Stimulated activated naive CD8-positive, alpha-beta T cell treated with anti-CD3 and anti-CD28 coated beads, Interleukin-15, Interleukin-2, amounts not matched to agents 100 U/mL and 50 U/mL, for 24 hours (primary cell): ENCODE measurements at regions not wholly inside any gene's neighbourhood (a gene's known extent, or its start where the extent isn't known, plus 50 kb on each side); places are given as distances from the start of the nearest gene placed in this dataset.

ENCODE experiments used
- ATAC-seq: fragments of 150-1000 bp; cut with Tn5 transposase; one replicate; pipeline ENCODE4 v1.10.0; 2021
- DNase-seq: peaks from one replicate; pipeline ENCODE4 v3.0.0; 2021

DNA sequence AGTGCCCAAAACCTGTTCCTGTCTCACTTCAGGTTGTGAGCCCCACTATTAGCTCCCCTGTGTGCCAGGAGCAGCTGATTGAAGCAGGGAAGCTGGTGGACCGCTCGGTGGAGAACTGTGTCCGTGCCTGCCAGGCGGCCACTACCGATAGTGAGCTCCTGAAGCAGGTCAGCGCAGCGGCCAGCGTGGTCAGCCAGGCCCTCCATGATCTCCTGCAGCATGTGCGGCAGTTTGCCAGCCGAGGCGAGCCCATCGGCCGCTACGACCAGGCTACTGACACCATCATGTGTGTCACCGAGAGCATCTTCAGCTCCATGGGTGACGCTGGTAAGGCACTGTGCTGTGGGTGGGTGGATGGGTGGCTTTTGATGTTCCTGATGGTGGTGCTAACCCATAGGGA, 334.1 kb upstream of the TPM1 start:
- no peak for ATAC-seq
- DNase-seq = no peak

DNA sequence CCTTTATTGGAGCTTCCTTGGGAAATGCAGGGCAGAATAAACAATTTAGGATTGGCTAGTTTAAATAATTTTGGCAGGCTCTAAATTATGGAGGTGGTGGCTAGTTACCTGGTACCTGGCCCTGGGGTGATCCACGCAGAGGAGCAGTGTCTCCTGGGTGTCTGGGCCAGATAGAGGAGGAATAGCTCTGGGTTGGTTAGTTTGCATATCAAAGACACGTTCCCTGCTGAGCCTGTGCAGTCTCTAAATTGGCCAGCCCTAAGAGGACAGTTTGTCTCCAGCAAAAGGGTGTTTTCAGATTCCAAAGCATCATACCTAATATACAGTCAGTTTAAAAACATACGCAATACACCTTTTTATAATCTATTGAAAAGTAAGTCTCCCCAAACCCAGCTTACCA, 333.3 kb upstream of the TPM1 start:
- no peak for DNase-seq
- no peak for ATAC-seq

DNA sequence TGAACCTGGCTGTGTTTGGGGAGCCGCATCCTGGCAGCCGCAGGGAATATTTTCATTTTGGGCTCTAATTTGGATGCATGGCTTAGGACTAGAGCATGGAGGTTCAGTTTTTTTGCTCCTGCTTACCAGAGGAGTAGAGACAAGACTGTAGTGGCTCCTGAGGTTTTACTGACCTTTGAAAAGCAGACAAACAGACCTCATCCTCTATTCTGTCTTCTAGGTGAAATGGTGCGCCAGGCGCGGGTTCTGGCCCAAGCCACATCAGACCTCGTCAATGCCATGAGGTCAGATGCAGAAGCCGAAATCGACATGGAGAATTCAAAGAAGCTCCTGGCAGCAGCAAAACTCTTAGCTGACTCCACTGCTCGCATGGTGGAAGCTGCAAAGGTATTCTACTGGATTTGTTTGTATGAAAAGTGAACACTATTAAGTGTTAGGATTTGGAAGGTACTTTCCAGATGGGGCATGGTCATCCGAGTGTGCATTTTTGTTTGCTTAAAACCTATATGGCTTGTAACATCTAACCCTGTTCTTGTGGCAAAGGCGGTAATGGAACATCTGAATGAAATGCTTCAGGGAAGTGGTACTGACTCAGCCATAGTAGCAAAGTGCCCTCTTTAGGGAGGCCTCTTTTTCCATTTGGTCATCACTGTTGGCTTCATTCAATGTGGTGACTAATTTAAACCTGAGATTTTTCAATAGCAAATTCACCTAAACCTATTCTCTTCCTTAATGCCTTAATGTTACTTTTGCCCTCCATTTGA, 330.7 kb upstream of the TPM1 start:
- peak; percentile 97 for ATAC-seq
- peak; percentile 43 for DNase-seq

DNA sequence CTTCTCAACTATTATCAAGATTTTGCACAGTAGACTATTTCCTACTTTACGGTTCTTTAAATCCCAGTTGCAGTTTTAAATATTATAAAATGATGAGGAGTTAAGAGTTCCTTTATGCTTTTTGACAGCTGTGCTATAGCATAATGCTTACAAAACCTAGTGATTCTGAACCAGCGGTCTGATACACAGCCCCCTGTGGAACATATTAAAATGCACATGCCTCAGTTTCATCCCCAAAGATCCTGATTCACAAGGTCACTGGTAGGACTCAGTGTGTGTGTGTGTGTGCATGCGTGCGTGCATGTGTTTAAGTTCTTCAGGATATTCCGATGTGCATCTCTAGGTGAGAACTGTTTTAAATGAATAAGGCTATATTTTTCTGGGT, 330.1 kb upstream of the TPM1 start:
- ATAC-seq (peak; percentile 70), DNase-seq (peak; percentile 8)

DNA sequence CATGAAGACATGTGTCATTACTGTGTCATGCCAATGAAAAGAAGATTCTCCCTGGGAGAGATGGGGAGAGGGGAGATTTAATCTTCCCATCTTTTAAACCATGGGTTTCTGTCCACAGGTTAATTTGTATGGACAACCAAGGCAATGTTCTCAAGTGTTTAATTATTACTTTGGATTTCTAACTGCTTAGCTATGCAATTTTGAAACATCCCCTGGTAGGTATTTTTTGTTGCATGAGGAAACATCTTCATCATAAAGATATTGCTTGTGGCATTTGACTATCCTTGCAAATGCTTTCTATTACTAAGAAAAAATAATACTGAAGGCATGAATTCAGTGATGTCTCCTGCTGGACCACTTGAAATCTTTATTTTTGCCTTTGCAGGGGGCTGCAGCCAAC, 326.6 kb upstream of the TPM1 start:
- ATAC-seq = no peak
- DNase-seq = no peak

DNA sequence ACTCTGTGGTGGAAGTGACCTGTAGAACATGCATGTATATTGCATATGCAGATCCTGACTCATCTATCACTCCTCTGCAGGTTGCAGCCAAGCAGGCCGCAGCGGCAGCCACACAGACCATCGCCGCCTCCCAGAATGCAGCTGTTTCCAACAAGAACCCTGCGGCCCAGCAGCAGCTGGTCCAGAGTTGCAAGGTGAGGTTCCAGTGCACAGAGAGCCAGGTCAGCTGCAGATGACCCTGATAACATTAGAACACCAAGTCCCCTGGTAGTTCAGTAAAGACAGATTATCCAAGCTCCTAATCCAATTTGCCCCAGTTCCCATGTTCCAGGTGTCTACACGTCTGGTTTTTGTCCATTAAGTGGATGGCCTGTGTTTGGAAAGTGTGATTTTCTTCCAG, 325.1 kb upstream of the TPM1 start:
- ATAC-seq = no peak
- no peak for DNase-seq

DNA sequence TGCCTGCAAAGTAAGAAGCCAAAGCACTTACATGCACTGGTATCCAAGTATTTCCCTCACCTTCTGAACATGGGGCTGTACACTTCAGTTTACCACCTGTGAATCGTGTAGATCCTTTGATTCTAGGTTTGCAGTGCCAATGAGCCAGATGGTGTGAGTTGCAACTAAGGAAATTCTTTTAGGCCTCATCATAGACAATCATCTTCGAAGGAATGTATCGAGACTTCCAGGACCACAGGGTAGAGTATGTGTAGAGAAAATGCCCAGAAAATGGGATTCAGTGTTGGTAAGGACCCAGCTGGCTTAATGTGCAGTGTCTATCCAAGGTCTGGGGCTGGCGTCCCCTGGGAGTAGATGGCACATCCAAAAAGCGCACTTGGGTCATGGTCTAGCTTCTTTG, 323.2 kb upstream of the TPM1 start:
- DNase-seq (no peak), ATAC-seq (no peak)

DNA sequence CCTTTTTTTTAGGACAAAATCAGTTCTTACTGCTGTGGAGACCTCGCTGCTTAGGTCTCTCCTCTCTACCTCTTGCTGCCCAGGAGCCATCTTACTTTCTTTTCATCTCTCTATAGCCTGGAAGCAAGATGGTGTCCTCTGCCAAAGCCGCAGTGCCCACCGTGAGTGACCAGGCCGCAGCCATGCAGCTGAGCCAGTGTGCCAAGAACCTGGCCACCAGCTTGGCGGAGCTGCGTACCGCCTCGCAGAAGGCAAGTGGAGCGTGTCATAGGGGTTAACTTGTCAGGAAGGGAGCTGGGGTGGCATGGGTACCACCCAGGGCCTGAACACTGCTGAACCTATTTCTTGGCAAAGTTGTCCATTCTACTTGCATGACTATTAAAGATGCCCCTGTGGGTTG, 320.3 kb upstream of the TPM1 start:
- ATAC-seq = no peak
- no peak for DNase-seq

DNA sequence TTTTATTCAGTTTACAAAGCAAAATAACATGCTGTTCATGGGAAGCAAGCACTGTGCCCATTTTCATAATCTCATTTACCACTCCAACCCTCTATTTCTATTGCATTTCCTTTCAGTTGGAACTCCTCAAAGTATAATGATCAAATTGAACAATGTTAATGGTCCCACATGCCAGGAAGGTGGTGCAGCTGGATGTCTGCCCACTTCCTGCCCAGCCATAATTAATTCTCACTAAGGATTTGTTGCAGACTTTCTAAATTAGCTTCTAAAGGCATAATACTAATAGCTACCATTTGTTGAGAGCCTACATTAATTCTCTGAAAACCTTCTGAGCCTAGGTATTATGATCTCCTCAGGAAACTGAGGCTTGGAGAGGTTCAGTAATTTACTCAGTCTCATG, 316.1 kb upstream of the TPM1 start:
- ATAC-seq (no peak), DNase-seq (no peak)

DNA sequence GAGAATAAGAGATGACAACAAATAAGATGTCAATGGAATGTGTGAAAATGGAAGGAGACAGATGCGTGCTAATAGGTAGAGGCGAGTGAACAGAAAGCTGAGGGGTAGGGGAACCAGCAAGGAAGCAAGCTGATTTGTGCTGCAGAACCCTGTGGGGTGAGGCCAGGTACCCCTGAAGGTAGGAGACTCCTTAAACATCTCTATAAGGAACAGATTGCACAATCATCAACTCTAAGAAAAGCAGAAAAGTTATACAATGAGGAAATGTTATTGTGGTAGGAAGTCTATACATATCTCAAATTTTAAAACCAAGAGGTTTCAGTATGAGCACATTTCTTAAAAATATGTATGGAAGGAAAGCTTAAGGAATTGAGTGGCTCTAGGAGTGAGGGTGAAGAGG, 315.0 kb upstream of the TPM1 start:
- ATAC-seq = no peak
- DNase-seq = no peak

DNA sequence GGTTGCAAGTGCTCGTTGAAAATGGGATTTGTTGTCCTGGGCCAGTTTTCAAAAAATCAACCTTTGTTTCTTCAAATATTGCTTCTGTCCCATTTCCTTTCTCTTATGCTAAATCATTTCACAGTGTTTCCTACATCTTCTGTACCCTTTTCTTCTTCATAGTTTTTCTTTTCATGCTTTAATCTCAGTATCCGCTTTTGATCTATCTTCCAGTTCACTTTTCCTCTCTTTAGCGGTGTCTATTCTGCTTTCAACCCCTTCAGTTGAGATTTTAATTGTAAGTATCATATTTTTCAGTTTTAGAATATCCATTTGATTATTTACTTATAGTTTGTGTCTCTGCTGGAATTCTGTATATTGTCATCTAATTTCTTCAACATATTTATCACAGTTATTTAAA, 311.7 kb upstream of the TPM1 start:
- ATAC-seq (no peak), DNase-seq (no peak)

DNA sequence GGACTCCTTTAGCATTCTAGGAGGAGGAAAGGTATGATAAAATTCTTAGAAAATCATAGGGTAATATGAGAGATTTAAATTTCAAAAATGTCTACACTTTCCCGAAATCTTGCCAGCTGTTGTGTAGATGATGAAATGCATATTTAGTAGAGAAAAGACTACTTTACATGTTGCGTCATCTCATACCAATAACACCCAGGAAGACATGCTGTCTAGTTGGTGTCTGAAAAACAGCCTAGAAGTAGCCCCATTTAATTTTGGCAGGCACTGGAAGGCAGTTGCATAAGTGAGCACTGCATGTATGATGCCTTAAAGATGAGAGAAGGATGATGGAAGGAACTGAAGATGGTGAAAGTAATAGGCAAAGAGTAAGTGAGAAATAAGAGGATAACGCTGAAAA, 310.5 kb upstream of the TPM1 start:
- DNase-seq (no peak), ATAC-seq (no peak)

DNA sequence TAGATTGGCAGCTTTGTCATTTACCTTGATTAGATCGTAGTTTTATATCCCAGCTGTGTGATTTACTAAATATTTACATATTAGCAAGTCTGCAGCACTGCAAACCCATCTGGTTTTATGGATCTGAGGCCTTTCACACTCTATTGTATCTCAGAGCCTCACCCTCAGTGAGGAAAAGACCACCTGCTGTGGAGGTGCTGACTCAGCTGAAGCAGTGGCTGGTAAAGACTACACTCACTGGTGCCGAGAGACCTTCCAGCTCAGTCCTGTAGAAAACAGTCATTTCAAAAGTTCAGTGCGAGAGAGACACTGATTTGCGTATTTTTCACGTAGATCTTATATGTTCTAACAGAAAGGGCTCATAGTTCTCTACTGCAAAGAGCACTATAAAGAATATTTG, 307.8 kb upstream of the TPM1 start:
- DNase-seq (no peak), ATAC-seq (no peak)

DNA sequence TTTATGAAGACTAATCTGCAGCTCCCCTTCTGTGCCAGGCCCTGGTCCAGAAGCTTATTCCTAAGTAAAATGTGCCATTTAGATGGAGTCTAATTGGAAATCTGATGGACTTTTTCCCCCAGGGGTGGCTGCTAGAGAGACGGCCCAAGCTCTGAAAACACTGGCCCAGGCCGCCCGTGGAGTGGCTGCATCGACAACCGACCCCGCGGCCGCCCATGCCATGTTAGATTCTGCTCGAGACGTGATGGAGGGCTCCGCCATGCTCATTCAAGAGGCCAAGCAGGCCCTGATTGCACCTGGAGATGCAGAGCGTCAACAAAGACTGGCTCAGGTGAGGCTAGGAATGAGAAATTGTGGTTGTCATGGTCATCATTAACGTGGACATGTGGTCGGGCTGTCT, 305.8 kb upstream of the TPM1 start:
- ATAC-seq = no peak
- no peak for DNase-seq

DNA sequence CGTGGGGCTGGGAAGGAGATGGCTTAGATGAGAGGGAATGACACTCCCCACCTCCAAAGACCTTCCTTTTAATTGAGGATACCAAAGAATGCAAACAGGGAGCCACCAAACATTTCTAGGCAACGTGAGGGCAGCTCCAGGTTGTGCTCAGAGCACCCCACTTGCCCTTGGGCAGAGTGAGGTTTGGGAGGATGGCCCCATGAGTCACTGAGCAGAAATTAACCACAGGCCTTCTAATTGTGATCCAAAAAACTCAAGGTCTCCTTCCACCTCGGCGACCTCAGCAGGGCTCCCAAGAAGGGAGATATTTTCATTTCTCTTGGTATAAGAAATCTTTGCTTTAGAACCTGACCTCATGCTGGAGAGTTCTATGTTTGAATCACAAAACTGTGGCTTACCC, 305.0 kb upstream of the TPM1 start:
- DNase-seq (no peak), ATAC-seq (no peak)

DNA sequence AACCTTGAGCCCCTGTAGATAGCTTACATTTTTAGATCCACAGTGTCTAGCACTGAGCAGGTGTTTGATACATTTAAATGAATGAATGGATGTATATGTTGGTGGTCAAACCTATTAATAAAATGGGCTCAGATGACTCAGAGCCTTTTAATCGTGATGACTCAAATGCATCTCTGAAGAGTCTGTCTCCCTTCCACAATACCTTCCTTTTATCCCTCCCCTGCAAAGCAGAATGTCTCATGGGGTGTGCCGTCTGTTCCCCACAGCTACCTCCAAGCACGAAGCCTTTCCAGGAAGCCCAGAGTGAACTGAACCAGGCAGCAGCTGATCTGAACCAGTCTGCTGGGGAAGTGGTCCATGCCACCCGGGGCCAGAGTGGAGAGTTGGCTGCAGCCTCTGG, 303.5 kb upstream of the TPM1 start:
- ATAC-seq (no peak), DNase-seq (no peak)

DNA sequence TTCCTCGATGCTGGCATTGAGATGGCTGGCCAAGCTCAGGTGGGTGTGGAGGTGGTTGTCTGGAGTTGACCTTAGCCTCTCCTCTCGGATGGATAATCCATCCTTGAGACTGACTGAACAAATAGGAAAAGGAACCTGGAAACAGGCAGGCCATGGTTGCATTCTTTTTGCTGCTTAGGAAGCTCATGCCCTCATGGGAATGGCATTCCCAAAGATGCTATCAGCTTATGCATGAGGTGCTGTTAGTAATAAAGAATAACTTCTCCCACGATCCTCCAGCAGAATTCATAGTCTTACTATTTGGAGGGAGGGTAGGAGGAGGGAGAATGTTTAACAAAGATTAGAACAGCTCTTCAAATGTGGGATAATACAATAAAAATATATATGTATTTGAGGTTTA, 303.0 kb upstream of the TPM1 start:
- DNase-seq = no peak
- ATAC-seq = no peak

DNA sequence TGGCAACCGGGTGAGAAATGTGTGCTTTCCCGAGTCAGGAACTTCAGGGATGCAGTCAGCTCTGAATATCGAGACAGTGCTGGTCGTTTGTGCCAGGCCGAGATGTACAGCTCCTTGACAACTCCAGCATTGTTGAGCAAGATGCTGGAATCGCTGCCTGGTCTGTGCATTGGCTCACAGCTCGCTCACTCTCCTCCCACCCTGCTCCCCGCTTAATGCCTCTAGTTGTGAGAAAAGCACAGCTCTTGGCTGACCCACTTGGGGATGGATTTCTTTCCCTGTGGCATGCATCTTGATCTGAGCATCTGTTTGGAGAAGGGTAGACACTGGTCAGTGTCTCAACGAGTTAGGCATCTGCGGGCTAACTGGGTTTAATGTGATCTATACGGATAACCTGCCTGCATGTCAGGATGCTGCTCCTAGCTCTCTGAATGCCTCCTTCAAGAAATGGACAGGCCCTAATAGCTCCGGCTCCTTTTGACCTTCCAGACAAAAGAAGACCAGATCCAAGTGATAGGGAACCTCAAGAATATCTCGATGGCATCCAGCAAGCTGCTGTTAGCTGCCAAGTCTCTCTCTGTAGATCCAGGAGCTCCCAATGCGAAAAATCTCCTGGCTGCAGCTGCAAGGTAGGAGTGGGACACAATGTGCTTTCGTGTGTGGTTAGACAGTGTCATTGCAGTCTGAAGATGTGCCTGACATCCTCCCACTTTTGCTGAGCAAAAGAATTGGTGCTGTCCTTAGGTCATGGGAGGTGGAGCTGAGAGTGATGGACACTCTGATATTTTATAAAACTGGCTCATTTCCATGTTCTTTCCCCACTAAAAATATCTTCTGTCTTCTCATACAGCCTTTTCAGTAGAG, 302.2 kb upstream of the TPM1 start:
- DNase-seq = no peak
- ATAC-seq = no peak

DNA sequence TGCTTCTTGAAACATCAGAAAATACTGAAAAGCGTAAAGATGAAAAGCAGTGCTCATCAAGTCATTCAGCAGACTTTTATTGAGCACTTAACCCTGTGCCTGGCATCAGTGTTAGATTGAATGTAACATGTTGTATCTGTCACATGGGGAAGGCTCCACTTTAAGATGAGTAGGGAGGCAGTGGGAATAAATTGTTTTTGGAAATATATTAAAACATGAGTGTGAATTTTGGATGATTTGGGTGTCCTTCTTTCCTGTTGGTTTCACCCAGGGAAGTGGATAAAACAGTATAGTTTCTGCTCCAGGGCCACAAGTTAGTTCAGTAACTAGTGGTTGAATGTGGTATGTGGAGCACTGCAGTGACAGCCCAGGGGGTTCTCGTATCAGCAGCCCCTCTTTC, 301.4 kb upstream of the TPM1 start:
- DNase-seq (no peak), ATAC-seq (no peak)

DNA sequence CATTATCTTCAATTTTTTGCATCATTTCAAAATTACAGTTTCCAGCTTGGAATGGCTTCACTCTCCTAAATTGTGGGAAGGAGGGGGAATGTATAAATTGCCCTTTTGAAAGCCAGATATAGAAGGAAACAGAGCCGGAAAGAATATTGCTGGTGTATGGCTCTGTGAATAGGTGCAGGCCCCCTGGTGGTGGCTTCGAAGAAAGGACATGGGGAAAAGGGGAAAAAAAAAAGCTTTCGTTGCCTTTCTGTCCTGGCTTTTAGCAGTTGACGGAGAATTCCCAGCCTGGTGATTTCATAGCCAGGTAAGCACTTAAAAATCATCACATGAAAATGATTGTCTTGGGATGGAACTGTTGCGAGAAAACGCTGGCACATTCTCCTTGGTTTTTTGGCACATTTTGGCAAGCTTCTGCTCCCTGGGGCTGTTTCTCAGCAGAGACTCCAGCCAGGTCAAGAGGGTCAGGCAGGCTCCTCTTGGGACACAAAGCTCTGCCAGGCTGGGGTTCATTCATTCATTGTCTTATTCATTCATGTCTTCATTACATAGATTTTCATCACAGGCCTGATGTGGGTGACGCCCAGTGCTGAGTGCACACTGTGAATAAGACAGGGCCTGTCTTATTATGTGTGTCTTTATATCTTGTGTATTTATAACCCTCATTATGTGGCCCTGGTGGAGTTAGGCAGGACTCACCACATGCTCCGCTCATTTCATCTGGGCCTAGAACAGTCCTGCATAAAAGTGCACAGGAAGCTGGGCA, 300.0 kb upstream of the TPM1 start:
- ATAC-seq (peak; percentile 49), DNase-seq (peak; percentile 57)

DNA sequence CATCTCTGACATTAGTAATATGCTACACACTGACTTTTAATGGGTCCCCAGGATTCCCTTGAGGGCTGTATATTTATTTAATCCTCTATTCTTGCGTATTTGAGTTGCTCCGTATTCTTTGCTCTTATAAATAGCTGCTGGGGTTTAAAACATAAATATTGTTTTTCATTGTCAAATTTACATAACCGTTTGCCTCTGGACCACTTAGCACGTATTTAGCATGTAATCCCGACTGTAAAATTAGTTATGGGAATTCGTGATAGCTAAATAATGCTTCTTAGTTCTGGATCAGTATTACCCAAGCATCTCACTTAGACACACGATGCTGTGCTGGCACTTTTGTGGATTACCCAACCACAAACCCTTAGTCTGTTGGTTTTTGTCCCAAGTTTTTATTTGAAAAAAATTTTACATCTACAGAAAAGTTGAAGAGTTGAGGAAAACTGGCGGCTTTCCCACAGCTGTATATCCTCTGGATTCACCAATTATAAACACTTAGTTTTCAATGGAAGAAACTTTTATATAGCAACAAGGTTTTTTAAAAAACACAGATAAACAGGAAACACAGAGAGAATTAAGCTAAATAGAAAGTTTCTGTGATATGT, 296.8 kb upstream of the TPM1 start:
- DNase-seq (no peak), ATAC-seq (no peak)

DNA sequence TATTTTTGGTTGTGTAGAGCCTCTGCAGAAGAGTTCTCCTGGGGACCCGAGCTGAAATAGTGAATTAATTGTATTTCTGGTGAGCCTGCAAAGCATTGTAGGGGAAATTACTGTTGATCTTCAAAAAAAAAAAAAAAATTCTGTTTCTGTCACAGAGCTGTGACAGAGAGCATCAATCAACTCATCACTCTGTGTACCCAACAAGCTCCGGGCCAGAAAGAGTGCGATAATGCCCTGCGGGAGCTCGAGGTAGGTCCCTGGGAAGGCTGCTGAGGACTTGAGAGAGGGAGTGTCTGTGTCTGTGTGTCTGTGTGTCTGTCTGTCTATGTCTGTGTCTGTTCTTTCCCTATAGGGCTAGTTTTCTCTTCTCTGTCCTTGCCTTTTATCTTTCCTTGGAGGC, 294.4 kb upstream of the TPM1 start:
- no peak for DNase-seq
- ATAC-seq = no peak
